GM23338 (cell line): ENCODE measurements at regions not wholly inside any gene's neighbourhood (a gene's known extent, or its start where the extent isn't known, plus 50 kb on each side); places are given as distances from the start of the nearest gene placed in this dataset.

Experiments
- ATAC-seq: fragments of 200-7000 bp; cut with Tn5 transposase; 3 replicates; pipeline ENCODE4 v1.9.1; 2020
- DNase-seq: peaks from one replicate; pipeline ENCODE4 v3.0.0-alpha.2; 2015; ENCODE audit warnings: low spot score
- H2AFZ ChIP-seq: fragments of 200-600 bp; sonication (generic); 2 replicates; pipeline ENCODE4 v1.8.0; 2016; ENCODE audit warnings: antibody characterized with exemption, mild to moderate bottlenecking, moderate library complexity
- H3F3A ChIP-seq: fragments of 200-600 bp; sonication (generic); replicated peaks from 2 replicates; pipeline ENCODE4 v1.8.0; 2017; ENCODE audit warnings: antibody characterized with exemption, mixed run types, low read depth
- H3K27ac ChIP-seq: fragments of 200-600 bp; sonication (generic); 2 replicates; pipeline ENCODE4 v1.6.1; 2016; ENCODE audit warnings: low read depth
- H3K27me3 ChIP-seq: fragments of 200-600 bp; sonication (generic); 2 replicates; pipeline ENCODE4 v1.8.0; 2016; ENCODE audit warnings: mild to moderate bottlenecking, mixed run types, moderate library complexity; ENCODE audit not compliant: insufficient read depth
- H3K36me3 ChIP-seq: fragments of 200-600 bp; sonication (generic); 2 replicates; pipeline ENCODE4 v1.8.0; 2016; ENCODE audit warnings: mild to moderate bottlenecking; ENCODE audit not compliant: insufficient read depth
- H3K4me1 ChIP-seq: fragments of 200-600 bp; sonication (generic); 2 replicates; pipeline ENCODE4 v1.8.0; 2016; ENCODE audit warnings: mild to moderate bottlenecking, moderate library complexity; ENCODE audit not compliant: insufficient read depth
- H3K4me2 ChIP-seq: fragments of 200-600 bp; sonication (generic); 2 replicates; pipeline ENCODE4 v1.7.1; 2017; ENCODE audit warnings: mixed run types
- H3K4me3 ChIP-seq: fragments of 200-600 bp; sonication (generic); 2 replicates; pipeline ENCODE4 v1.6.1; 2016; ENCODE audit warnings: mixed run types
- H3K79me2 ChIP-seq: fragments of 200-600 bp; sonication (generic); replicated peaks from 2 replicates; pipeline ENCODE4 v1.8.0; 2017; ENCODE audit warnings: mild to moderate bottlenecking; ENCODE audit not compliant: insufficient read depth
- H3K9me2 ChIP-seq: fragments of 200-600 bp; sonication (generic); 2 replicates; pipeline ENCODE4 v1.8.0; 2017; ENCODE audit not compliant: insufficient read depth
- H4K20me1 ChIP-seq: fragments of 200-600 bp; sonication (generic); replicated peaks from 2 replicates; pipeline ENCODE4 v1.8.0; 2017; ENCODE audit warnings: mild to moderate bottlenecking; ENCODE audit not compliant: insufficient read depth
- H3K27ac Mint-ChIP-seq: 2 replicates; pipeline ENCODE4 v1.8.0; 2020; ENCODE audit warnings: inconsistent platforms, mild to moderate bottlenecking, moderate library complexity, mixed read lengths
- H3K27me3 Mint-ChIP-seq: 3 replicates; pipeline ENCODE4 v1.8.0; 2022; ENCODE audit warnings: low read depth, mild to moderate bottlenecking, moderate library complexity, mixed read lengths, inconsistent platforms; ENCODE audit not compliant: insufficient read depth, poor library complexity
- H3K36me3 Mint-ChIP-seq: 3 replicates; pipeline ENCODE4 v1.8.0; 2021; ENCODE audit warnings: low read depth, mild to moderate bottlenecking, inconsistent platforms, moderate library complexity, mixed read lengths
- H3K4me1 Mint-ChIP-seq: 3 replicates; pipeline ENCODE4 v1.8.0; 2020; ENCODE audit warnings: mild to moderate bottlenecking, inconsistent platforms, mixed read lengths
- H3K4me3 Mint-ChIP-seq: 3 replicates; pipeline ENCODE4 v1.8.0; 2021; ENCODE audit warnings: moderate library complexity, mild to moderate bottlenecking, inconsistent platforms, mixed read lengths
- H3K9me3 Mint-ChIP-seq: 3 replicates; pipeline ENCODE4 v1.8.0; 2020; ENCODE audit warnings: moderate library complexity, mild to moderate bottlenecking, inconsistent platforms, mixed read lengths
- CREB1 ChIP-seq: fragments of 250-450 bp; sonication (Bioruptor Pico); IDR thresholded peaks from 2 replicates; pipeline ENCODE4 v1.5.0; 2020; ENCODE audit warnings: low read depth, mild to moderate bottlenecking, moderate library complexity
- CTCF ChIP-seq, 2 experiments: fragments of 200-600 bp in 1 of 2; sonication (generic) in 1 of 2; conservative IDR thresholded peaks; 2 replicates each; pipeline versions ENCODE4 v1.5.1 to v1.6.1; 2016 to 2017; ENCODE audit warnings: antibody characterized with exemption in 2 of 2, low read depth in 2 of 2, mild to moderate bottlenecking in 2 of 2, moderate library complexity in 1 of 2
- EZH2 ChIP-seq: fragments of 200-600 bp; sonication (generic); IDR thresholded peaks from one replicate; pipeline ENCODE4 v1.8.0; 2017; ENCODE audit warnings: antibody characterized with exemption, mild to moderate bottlenecking, low read depth; ENCODE audit not compliant: unreplicated experiment
- EZH2phosphoT487 ChIP-seq: fragments of 200-600 bp; sonication (generic); IDR thresholded peaks from one replicate; pipeline ENCODE4 v1.8.1; 2018; ENCODE audit warnings: antibody characterized with exemption; ENCODE audit not compliant: unreplicated experiment
- JUNB ChIP-seq: IDR thresholded peaks from one replicate; pipeline ENCODE4 v1.6.1; 2016; ENCODE audit warnings: antibody characterized with exemption; ENCODE audit not compliant: unreplicated experiment
- NANOG ChIP-seq: IDR thresholded peaks from 2 replicates; pipeline ENCODE4 v1.6.1; 2016; ENCODE audit warnings: antibody characterized with exemption, borderline replicate concordance
- POLR2AphosphoS5 ChIP-seq: IDR thresholded peaks from 2 replicates; pipeline ENCODE4 v1.6.1; 2016; ENCODE audit warnings: antibody characterized with exemption, low read depth
- STAT1 ChIP-seq: IDR thresholded peaks from one replicate; pipeline ENCODE4 v1.6.1; 2016; ENCODE audit warnings: antibody characterized with exemption; ENCODE audit not compliant: unreplicated experiment
- ZNF114 ChIP-seq: fragments of 250-450 bp; sonication (Bioruptor Pico); IDR thresholded peaks from 2 replicates; pipeline ENCODE4 v1.5.0; 2020; ENCODE audit warnings: mild to moderate bottlenecking, moderate library complexity
- ZNF331 ChIP-seq: fragments of 250-450 bp; sonication (Bioruptor Pico); IDR thresholded peaks from 2 replicates; pipeline ENCODE4 v1.5.0; 2020; ENCODE audit warnings: low read depth, mild to moderate bottlenecking, moderate library complexity
- ZNF462 ChIP-seq: fragments of 250-450 bp; sonication (Bioruptor Pico); IDR thresholded peaks from 2 replicates; pipeline ENCODE4 v1.5.0; 2020; ENCODE audit warnings: mild to moderate bottlenecking, moderate library complexity
- TF ChIP-seq, protein P1 (sequence below): IDR thresholded peaks from one replicate; pipeline ENCODE4 v1.6.1; 2018; ENCODE audit warnings: antibody characterized with exemption; ENCODE audit not compliant: unreplicated experiment
- TF ChIP-seq, protein P2 (sequence below): IDR thresholded peaks from 2 replicates; pipeline ENCODE4 v1.6.1; 2016; ENCODE audit warnings: antibody characterized with exemption

DNA sequence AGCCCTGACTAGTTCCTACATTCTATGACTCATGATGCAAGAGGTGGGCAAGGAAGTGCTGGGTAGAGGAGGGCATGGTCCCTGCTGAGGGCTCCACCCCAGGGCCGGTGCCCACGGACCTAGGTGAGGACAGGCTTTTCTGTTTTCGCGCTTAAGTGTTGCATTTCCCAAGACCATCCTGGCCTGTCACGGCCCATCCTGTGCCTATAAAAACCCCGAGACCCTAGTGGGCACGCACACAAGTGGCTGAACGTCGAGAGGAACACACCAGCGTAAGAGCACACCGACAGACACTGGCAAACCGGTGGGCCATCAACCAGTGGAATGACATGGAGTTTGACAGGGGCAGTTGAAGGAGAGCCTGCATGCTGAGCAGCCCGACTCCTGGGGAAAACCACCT lies 680.7 kb upstream of the GHITM start:
- Histone ChIP-seq H3K4me3 (no peak overlapping the region), H4K20me1 (no peaks in the 10 kb centered on the region), H3K36me3 (no peaks in the 10 kb centered on the region), H2AFZ (no peak overlapping the region), H3K9me2 (no peaks in the 10 kb centered on the region), H3K27ac (no peak overlapping the region), H3K79me2 (no peaks in the 10 kb centered on the region), H3F3A (no peaks in the 10 kb centered on the region), H3K27me3 (no peaks in the 10 kb centered on the region), H3K4me1 (no peaks in the 10 kb centered on the region), H3K4me2 (no peak overlapping the region)
- no peak for ATAC-seq
- Mint-ChIP-seq H3K4me1 (no peaks in the 10 kb centered on the region), H3K27ac (no peak overlapping the region), H3K9me3 (peaks cover under 1% of the 10 kb centered on the region; the same call in 2 of the 3 replicates), H3K4me3 (no peak overlapping the region), H3K27me3 (no peaks in the 10 kb centered on the region), H3K36me3 (no peaks in the 10 kb centered on the region)
- no peak for DNase-seq
- TF ChIP-seq EZH2phosphoT487 (no peak), STAT1 (no peak), NANOG (no peak), ZNF331 (CRISPR knock-in tag) (no peak), POLR2AphosphoS5 (no peak), EZH2 (no peak), CTCF (conservative IDR thresholded peaks at IDR 0.05; ENCODE audit: low read depth in 2 of 2) (no peak), CREB1 (CRISPR knock-in tag) (no peak), JUNB (no peak), ZNF462 (no peak), ZNF114 (CRISPR knock-in tag) (no peak)
- TF ChIP-seq, protein P1, sequence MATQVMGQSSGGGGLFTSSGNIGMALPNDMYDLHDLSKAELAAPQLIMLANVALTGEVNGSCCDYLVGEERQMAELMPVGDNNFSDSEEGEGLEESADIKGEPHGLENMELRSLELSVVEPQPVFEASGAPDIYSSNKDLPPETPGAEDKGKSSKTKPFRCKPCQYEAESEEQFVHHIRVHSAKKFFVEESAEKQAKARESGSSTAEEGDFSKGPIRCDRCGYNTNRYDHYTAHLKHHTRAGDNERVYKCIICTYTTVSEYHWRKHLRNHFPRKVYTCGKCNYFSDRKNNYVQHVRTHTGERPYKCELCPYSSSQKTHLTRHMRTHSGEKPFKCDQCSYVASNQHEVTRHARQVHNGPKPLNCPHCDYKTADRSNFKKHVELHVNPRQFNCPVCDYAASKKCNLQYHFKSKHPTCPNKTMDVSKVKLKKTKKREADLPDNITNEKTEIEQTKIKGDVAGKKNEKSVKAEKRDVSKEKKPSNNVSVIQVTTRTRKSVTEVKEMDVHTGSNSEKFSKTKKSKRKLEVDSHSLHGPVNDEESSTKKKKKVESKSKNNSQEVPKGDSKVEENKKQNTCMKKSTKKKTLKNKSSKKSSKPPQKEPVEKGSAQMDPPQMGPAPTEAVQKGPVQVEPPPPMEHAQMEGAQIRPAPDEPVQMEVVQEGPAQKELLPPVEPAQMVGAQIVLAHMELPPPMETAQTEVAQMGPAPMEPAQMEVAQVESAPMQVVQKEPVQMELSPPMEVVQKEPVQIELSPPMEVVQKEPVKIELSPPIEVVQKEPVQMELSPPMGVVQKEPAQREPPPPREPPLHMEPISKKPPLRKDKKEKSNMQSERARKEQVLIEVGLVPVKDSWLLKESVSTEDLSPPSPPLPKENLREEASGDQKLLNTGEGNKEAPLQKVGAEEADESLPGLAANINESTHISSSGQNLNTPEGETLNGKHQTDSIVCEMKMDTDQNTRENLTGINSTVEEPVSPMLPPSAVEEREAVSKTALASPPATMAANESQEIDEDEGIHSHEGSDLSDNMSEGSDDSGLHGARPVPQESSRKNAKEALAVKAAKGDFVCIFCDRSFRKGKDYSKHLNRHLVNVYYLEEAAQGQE, result no peak
- TF ChIP-seq, protein P2, sequence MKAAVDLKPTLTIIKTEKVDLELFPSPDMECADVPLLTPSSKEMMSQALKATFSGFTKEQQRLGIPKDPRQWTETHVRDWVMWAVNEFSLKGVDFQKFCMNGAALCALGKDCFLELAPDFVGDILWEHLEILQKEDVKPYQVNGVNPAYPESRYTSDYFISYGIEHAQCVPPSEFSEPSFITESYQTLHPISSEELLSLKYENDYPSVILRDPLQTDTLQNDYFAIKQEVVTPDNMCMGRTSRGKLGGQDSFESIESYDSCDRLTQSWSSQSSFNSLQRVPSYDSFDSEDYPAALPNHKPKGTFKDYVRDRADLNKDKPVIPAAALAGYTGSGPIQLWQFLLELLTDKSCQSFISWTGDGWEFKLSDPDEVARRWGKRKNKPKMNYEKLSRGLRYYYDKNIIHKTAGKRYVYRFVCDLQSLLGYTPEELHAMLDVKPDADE, result no peak
